ENCODE measurements at regions not wholly inside any gene's neighbourhood (a gene's known extent, or its start where the extent isn't known, plus 50 kb on each side); places are given as distances from the start of the nearest gene placed in this dataset.

DNA sequence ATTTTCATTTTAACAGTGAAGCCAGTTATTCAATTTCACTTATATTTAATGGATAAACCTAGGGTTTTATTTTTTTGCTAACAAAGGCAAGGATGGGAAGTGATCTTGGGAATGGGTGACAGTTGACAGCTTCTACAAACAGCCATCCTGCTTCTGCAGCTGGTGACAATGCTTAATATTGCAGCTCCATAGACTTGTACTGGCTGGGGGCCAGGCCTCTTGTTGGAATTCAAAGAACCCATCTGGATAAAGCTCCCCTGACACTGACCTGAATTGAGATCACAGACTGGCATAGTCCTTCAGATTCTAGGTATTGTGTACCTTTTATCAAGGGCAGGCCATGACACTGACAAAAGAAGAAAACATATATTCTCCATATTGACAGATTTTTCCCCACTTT, 664.6 kb upstream of the FOXG1 start:
- H2BK5ac ChIP-seq (ENCODE audit: low read depth, low read length, poor library complexity, severe bottlenecking), result no peak overlapping the region
- intact Hi-C loops (cut with micrococcal nuclease) (no loop called here), in situ Hi-C loops (cut with MboI; ENCODE audit: low sequenced_read_pairs) (no loop called here), dilution Hi-C loops (cut with HindIII; ENCODE audit: low sequenced_read_pairs, unreplicated experiment) (no loop called here)
- H3K36me3 ChIP-seq (ENCODE audit: control insufficient read depth, insufficient read depth, low read length), result no peaks in the 10 kb centered on the region
- BruUV-seq (replicated peaks), result no TSS peak
- no peak overlapping the region for H2BK15ac ChIP-seq (ENCODE audit: low read depth, low read length)
- no peak overlapping the region for H2AK9ac ChIP-seq (replicated peaks; ENCODE audit: low read depth, low read length, poor library complexity)
- no peak overlapping the region for H3K56ac ChIP-seq (ENCODE audit: extremely low read depth, insufficient read depth, low read length)
- H4K5ac ChIP-seq (ENCODE audit: low read depth, low read length), result no peak overlapping the region
- POLR2A ChIA-PET (ENCODE audit: unreplicated experiment), result no interaction called here
- CTCF ChIA-PET, result no interaction called here
- no peak overlapping the region for H3K4me2 ChIP-seq (ENCODE audit: low read depth, low read length)
- H4K91ac ChIP-seq (ENCODE audit: insufficient read depth, low read depth, low read length), result no peak overlapping the region
- H4K20me1 ChIP-seq (ENCODE audit: insufficient read depth, low read length), result no peaks in the 10 kb centered on the region
- no peaks in the 10 kb centered on the region for H3K27me3 ChIP-seq (ENCODE audit: control insufficient read depth, insufficient read depth, low read length)
- H3K9ac ChIP-seq (ENCODE audit: low read depth, low read length), result no peak overlapping the region
- H3K4me3 ChIP-seq (ENCODE audit: insufficient read depth, low read depth, low read length), result no peak overlapping the region
- no peak overlapping the region for H4K8ac ChIP-seq (ENCODE audit: low read depth in 2 of 2, low read length in 2 of 2)
- H3K27ac ChIP-seq (ENCODE audit: insufficient read depth, low read length), result no peak overlapping the region
- no peak overlapping the region for H3K23ac ChIP-seq (ENCODE audit: low read depth, low read length)
- no peak overlapping the region for H2AFZ ChIP-seq (replicated peaks; ENCODE audit: low read length, poor library complexity)
- H3K18ac ChIP-seq (ENCODE audit: low read depth, low read length), result no peak overlapping the region
- H3K79me1 ChIP-seq (ENCODE audit: low read depth in 1 of 2, low read length in 2 of 2), result no peaks in the 10 kb centered on the region
- no peak overlapping the region for H3K14ac ChIP-seq (replicated peaks; ENCODE audit: low read depth, low read length)
- DNase-seq (no peak), ATAC-seq (ENCODE audit: low read depth) (no peak)
- no peak overlapping the region for H2AK5ac ChIP-seq (ENCODE audit: low read depth, low read length)
- no peaks in the 10 kb centered on the region for H3K4me1 ChIP-seq (ENCODE audit: control insufficient read depth, insufficient read depth, low read length)
- no peak for TF ChIP-seq MAFK (IDR thresholded peaks at IDR 0.05; ENCODE audit: low read depth, low read length)
- TF ChIP-seq ELK1 (IDR thresholded peaks at IDR 0.05; ENCODE audit: borderline replicate concordance, low read depth, low read length), result no peak
- TF ChIP-seq CEBPB (IDR thresholded peaks at IDR 0.05; ENCODE audit: low read depth, low read length), result no peak
- TF ChIP-seq RCOR1 (IDR thresholded peaks at IDR 0.05; ENCODE audit: insufficient replicate concordance, low read length), result no peak
- H2BK120ac ChIP-seq (ENCODE audit: low read depth, low read length), result no peak overlapping the region
- H2BK20ac ChIP-seq (ENCODE audit: low read depth, low read length), result no peak overlapping the region
- no peak overlapping the region for H3K4ac ChIP-seq (ENCODE audit: low read depth, low read length)
- H3K9me1 ChIP-seq (ENCODE audit: insufficient read depth, low read length), result no peaks in the 10 kb centered on the region
- H3K9me3 ChIP-seq (ENCODE audit: control insufficient read depth, insufficient read depth, low read length), result peaks cover 4% of the 10 kb centered on the region; the same call in 1 of the 2 replicates

Measured in IMR-90 (cell line).